PC-9 (cell line): ENCODE measurements at regions not wholly inside any gene's neighbourhood (a gene's known extent, or its start where the extent isn't known, plus 50 kb on each side); places are given as distances from the start of the nearest gene placed in this dataset.

Source experiments
- CTCF ChIP-seq: fragments of 200-600 bp; sonication (generic); conservative IDR thresholded peaks from 2 replicates; pipeline ENCODE4 v1.6.1; 2017; ENCODE audit warnings: mixed run types, antibody characterized with exemption, mild to moderate bottlenecking, moderate library complexity
- EZH2 ChIP-seq: fragments of 200-600 bp; sonication (generic); IDR thresholded peaks from 2 replicates; pipeline ENCODE4 v1.8.0; 2017; ENCODE audit warnings: antibody characterized with exemption, low read depth

GRCh38 chr2:118521960-118522359 is 325.5 kb downstream of the EN1 start:
- no peak for TF ChIP-seq CTCF
- no peak for TF ChIP-seq EZH2
